ENCODE measurements at regions not wholly inside any gene's neighbourhood (a gene's known extent, or its start where the extent isn't known, plus 50 kb on each side); places are given as distances from the start of the nearest gene placed in this dataset.

GRCh38 chr2:177098001-177098613 is 114.5 kb upstream of the HNRNPA3 start:
- TF ChIP-seq CTCF (IDR thresholded peaks at IDR 0.05; ENCODE audit: poor library complexity), result no peak
- TF ChIP-seq EZH2 (IDR thresholded peaks at IDR 0.05; ENCODE audit: borderline replicate concordance), result no peak
